ENCODE measurements at regions not wholly inside any gene's neighbourhood (a gene's known extent, or its start where the extent isn't known, plus 50 kb on each side); places are given as distances from the start of the nearest gene placed in this dataset.
"Not testable (repeated sequence)": the region's sequence is repeated elsewhere in the genome, so short reads cannot be mapped to it uniquely, and the experiment has no call there.

DNA sequence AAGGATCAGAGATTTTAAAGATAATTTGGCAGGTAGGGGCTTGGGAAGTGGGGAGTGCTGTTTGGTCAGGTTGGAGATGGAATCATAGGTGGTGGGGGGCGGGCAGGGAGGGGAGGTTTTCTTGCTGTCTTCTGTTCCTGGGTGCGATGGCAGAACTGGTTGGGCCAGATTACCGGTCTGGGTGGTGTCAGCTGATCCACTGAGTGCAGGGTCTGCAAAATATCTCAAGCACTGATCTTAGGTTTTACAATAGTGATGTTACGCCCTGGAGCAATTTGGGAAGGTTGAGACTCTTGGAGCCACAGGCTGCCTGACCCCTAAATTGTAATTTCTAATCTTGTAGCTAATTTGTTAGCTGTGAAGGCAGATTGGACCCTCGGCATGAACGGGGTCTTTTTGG, 78.0 kb upstream of the PARP8 start:
- not testable (repeated sequence) for DNase-seq

DNA sequence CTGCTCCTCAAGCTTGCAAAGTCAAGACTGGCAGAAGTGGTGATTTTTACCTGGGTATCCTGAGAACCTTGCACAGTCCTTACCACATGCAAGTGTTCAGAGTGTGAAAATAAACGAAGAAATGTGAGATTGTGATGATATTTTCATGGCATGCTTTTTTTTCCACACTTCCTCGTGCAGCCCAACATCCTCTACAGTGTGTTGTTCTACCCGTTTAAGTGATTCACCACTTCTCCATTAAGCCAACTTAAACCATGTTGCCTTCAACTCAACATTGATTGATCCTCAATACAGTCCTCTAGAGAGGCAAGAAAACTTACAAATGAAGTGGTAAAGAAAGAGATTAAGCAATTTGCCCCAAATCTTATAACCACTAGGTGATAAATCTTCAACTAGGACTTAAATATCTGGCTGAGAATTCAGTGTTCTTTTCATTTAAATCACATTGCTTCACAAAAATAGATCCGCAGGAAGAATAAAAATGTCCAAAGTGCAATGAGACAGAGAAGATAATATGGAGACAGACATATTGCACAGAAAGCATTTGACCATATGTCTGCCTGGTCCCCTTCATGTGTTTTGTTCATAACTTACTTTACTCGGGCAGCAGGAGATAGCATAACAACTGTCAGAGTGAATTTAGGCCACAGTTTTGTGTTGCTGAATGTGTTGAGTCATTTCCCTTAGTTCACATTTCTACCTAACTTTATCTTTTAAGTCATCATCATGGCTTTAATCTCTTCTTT, 75.8 kb upstream of the PARP8 start:
- DNase-seq, result not testable (repeated sequence)

DNA sequence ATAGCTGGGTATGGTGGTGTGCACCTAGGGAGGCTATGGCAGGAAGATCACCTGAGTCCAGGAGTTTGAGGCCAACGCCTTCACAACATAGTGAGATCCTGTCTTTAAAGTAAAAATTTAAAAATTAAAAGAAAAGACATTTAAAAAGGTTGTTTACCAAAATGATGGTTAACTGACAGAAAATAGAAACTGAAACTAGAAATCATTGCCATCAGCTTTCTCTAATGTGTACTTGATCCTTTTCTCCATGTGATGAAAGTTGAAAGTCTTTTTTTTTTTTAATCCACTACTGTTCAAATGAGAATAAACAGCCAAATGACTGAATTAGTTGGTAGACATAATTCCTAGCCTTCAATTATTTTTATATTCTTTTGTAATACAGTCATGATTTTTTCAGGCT, 75.1 kb upstream of the PARP8 start:
- not testable (repeated sequence) for DNase-seq

GRCh38 chr5:50593681-50594080, 72.8 kb upstream of the PARP8 start:
- no peak for DNase-seq

- no peak for DNase-seq
Measured at GRCh38 chr5:50595199-50595598, 71.2 kb upstream of the PARP8 start.

DNA sequence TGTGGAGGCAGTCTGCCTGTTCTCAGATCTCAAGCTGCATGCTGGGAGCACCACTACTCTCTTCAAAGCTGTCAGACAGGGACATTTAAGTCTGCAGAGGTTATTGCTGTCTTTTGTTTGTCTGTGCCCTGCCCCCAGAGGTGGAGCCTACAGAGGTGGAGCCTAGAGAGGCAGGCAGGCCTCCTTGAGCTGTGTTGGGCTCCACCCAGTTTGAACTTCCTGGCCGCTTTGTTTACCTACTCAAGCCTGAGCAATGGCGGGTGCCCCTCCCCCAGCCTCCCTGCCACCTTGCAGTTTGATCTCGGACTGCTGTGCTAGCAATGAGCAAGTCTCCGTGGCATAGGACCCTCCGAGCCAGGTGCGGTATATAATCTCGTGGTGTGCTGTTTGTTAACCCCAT, 64.9 kb upstream of the PARP8 start:
- DNase-seq, result not testable (repeated sequence)

DNA sequence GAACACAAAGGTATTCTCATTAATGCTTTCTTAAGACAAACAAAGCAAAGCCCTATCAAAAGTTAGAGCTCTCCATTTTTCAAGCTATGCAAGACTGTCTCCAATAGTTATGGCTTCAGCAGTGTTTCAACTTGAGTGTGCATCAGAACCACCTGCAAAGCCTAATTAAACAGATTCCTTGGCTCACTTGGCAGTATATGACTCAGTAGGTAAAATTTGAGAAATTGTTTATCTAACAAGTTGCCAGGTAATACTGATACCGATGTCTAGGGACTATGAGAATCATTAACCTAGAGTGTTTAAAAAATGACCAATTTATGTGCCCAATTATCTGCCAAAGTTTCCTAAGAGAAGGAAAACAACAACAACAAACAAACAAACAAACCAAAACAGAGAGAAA, 60.3 kb upstream of the PARP8 start:
- DNase-seq, result no peak

DNA sequence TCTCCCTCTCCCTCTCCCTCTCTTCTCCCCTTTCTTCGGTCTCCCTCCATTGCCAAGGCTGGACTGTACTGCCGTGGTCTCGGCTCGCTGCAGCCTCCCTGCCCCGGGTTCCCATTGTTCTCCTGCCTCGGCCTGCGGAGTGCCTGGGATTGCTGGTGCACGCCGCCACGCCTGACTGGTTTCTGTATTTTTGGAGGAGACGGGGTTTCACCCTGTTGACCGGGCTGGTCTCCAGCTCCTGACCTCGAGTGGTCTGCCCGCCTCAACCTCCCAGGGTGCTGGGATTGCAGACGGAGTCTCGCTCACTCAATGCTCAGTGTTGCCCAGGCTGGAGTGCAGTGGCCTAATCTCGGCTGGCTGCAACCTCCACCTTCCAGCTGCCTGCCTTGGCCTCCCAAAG, 59.0 kb upstream of the PARP8 start:
- DNase-seq, result not testable (repeated sequence)

DNA sequence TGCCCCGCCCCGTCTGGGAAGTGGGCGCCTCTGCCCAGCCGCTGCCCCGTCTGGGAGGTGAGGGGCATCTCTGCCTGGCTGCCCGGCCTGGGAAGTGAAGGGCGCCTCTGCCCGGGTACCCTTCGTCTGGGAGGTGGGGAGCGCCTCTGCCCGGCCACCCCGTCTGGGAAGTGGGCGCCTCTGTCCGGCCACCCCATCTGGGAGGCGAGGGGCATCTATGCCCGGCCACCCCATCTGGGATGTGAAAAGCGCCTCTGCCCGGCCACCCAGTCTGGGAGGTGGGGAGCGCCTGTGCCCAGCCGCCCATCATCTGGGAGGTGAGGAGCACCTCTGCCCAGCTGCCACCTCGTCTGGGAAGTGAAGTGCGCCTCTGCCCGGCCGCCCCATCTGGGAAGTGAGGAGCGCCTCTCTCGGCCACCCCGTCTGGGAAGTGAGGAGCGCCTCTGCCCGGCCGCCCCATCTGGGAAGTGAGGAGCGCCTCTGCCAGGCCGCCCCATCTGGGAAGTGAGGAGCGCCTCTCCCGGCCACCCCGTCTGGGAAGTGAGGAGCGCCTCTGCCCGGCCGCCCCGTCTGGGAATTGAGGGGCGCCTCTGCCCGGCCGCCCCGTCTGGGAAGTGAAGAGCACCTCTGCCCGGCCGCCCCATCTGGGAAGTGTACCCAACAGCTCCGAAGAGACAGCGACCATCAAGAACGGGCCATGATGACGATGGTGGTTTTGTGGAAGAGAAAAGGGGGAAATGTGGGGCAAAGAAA, 58.3 kb upstream of the PARP8 start:
- not testable (repeated sequence) for DNase-seq

- not testable (repeated sequence) for DNase-seq
Measured at GRCh38 chr5:50613057-50613456, 53.4 kb upstream of the PARP8 start.

All from hypothalamus (tissue), 51 donors.